Panc1 (cell line): ENCODE measurements at regions not wholly inside any gene's neighbourhood (a gene's known extent, or its start where the extent isn't known, plus 50 kb on each side); places are given as distances from the start of the nearest gene placed in this dataset.

Experiments used
- CTCF ChIP-seq: fragments of 450-650 bp; IDR thresholded peaks from 2 replicates; pipeline ENCODE4 v1.5.1; 2017; ENCODE audit warnings: mild to moderate bottlenecking
- POLR2AphosphoS5 ChIP-seq: IDR thresholded peaks from 2 replicates; pipeline ENCODE4 v1.6.1; 2012; ENCODE audit warnings: mild to moderate bottlenecking, low read depth, low read length, moderate library complexity
- REST ChIP-seq, 2 experiments: IDR thresholded peaks; 2 replicates each; pipeline ENCODE4 v1.6.1; 2011 to 2012; ENCODE audit warnings: low read depth in 2 of 2, control low read depth in 1 of 2, low read length in 1 of 2, mild to moderate bottlenecking in 1 of 2, moderate library complexity in 1 of 2; ENCODE audit not compliant: insufficient read depth in 1 of 2
- SIN3A ChIP-seq: IDR thresholded peaks from 2 replicates; pipeline ENCODE4 v1.6.1; 2012; ENCODE audit warnings: low read depth, mild to moderate bottlenecking, low read length, moderate library complexity, borderline replicate concordance; ENCODE audit not compliant: insufficient read depth

- TF ChIP-seq CTCF (no peak), POLR2AphosphoS5 (no peak), REST (IDR thresholded peaks at IDR 0.05; ENCODE audit: insufficient read depth in 1 of 2, low read depth in 2 of 2, low read length in 1 of 2) (no peak), SIN3A (no peak)
Measured at GRCh38 chr2:173654896-173655265, 300.2 kb downstream of the CDCA7 start.
